Type B pancreatic cell (in vitro differentiated cells): ENCODE measurements at regions not wholly inside any gene's neighbourhood (a gene's known extent, or its start where the extent isn't known, plus 50 kb on each side); places are given as distances from the start of the nearest gene placed in this dataset.

ENCODE experiments used
- DNase-seq: peaks from one replicate; pipeline ENCODE4 v3.0.0; 2021; ENCODE audit warnings: mixed read lengths; ENCODE audit not compliant: unreplicated experiment; ENCODE audit errors: extremely low spot score
- H3K27ac Mint-ChIP-seq: 2 replicates; pipeline ENCODE4 v1.8.0; 2021; ENCODE audit warnings: mild to moderate bottlenecking, mixed read lengths
- H3K27me3 Mint-ChIP-seq: 2 replicates; pipeline ENCODE4 v1.8.0; 2021; ENCODE audit warnings: mixed read lengths
- H3K36me3 Mint-ChIP-seq: 2 replicates; pipeline ENCODE4 v1.8.0; 2021; ENCODE audit warnings: mixed read lengths
- H3K4me1 Mint-ChIP-seq: one replicate; pipeline ENCODE4 v1.8.0; 2021; ENCODE audit warnings: mixed read lengths; ENCODE audit not compliant: unreplicated experiment
- H3K4me3 Mint-ChIP-seq: 2 replicates; pipeline ENCODE4 v1.8.0; 2021; ENCODE audit warnings: mild to moderate bottlenecking, mixed read lengths
- H3K9me3 Mint-ChIP-seq: 2 replicates; pipeline ENCODE4 v1.8.0; 2021; ENCODE audit warnings: mixed read lengths
- CTCF ChIP-seq: fragments of 200-600 bp; sonication (generic); conservative IDR thresholded peaks from 2 replicates; pipeline ENCODE4 v1.5.0; 2021; ENCODE audit warnings: antibody characterized with exemption, mild to moderate bottlenecking

DNA sequence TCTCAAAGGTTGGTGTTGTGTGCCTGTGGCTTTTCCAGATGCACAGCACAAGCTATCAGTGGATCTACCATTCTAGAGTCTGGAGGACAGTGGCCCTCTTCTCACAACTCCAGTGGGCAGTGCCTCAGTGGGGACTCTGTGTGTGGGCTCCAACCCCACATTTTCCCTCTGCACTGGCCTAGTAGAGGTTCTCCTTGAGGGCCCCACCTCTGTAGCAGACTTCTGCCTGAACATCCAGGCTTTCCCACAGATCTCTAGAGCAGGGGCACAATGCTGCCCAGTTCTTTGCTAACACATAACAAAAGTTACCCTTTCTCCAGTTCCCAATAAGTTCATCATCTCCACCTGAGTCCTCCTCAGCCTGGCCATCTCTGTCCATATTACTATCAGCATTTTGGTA, 102.1 kb upstream of the ANKRD55 start:
- Mint-ChIP-seq H3K4me3 (no peak overlapping the region), H3K9me3 (peaks cover 31% of the 10 kb centered on the region), H3K27ac (no peak overlapping the region), H3K4me1 (peaks cover 8% of the 10 kb centered on the region), H3K36me3 (peaks cover 8% of the 10 kb centered on the region), H3K27me3 (no peaks in the 10 kb centered on the region)
- no peak for DNase-seq
- no peak for TF ChIP-seq CTCF

DNA sequence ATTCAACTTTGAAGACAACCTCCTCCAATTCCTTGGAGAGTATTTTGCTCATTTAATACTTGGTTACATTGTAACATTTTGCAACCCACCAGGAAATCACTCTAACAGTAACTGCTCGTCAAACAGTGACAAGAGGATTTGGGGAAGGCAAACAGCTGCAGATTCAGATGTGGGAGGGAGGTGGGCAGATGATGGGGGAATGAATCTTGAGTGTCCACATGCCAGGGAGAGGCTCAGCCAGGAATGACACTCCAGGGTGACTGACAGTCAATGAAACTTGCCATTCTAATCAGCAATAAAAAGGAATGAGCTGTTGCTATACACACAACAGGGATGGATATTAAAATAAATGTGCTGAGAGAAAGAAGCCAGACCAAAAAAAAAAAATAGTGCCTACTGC, 97.7 kb upstream of the ANKRD55 start:
- peaks cover 33% of the 10 kb centered on the region for H3K4me1 Mint-ChIP-seq
- no peak overlapping the region for H3K4me3 Mint-ChIP-seq
- H3K36me3 Mint-ChIP-seq = peaks cover 8% of the 10 kb centered on the region
- peaks cover 12% of the 10 kb centered on the region for H3K9me3 Mint-ChIP-seq
- H3K27me3 Mint-ChIP-seq = no peaks in the 10 kb centered on the region
- no peak for DNase-seq
- TF ChIP-seq CTCF = no peak
- peak overlapping the region; percentile 39 for H3K27ac Mint-ChIP-seq

- Mint-ChIP-seq H3K4me3 (no peak overlapping the region), H3K27ac (peak overlapping the region; percentile 57), H3K9me3 (peaks cover 8% of the 10 kb centered on the region), H3K4me1 (peaks cover 39% of the 10 kb centered on the region), H3K27me3 (no peaks in the 10 kb centered on the region), H3K36me3 (peaks cover 4% of the 10 kb centered on the region)
- no peak for TF ChIP-seq CTCF
- DNase-seq = no peak
These were observed 97.0 kb upstream of the ANKRD55 start for GRCh38 chr5:56330167-56330566.

DNA sequence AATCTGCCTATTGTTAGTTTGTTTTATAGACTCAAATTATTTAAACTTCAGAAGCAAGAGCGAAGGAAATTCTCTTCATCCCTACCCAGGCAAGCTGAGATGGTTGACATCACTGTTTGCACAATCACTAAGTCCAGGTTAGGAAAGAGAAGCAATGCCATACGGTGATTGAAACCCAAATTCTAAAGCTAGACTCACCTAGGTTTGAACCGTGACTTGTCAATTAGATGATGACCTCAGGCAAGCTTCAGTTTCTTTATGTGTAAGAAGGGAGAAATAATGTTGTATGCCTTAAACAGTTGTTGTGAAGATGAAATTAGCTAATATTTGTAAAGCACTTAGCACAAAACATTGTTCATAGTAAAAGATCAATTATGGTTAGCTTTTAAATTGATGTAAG, 96.5 kb upstream of the ANKRD55 start:
- peaks cover 7% of the 10 kb centered on the region for H3K9me3 Mint-ChIP-seq
- peak overlapping the region; percentile 57 for H3K27ac Mint-ChIP-seq
- H3K36me3 Mint-ChIP-seq = peaks cover 4% of the 10 kb centered on the region
- peaks cover 43% of the 10 kb centered on the region for H3K4me1 Mint-ChIP-seq
- no peak overlapping the region for H3K4me3 Mint-ChIP-seq
- DNase-seq = no peak
- no peak for TF ChIP-seq CTCF
- no peaks in the 10 kb centered on the region for H3K27me3 Mint-ChIP-seq

DNA sequence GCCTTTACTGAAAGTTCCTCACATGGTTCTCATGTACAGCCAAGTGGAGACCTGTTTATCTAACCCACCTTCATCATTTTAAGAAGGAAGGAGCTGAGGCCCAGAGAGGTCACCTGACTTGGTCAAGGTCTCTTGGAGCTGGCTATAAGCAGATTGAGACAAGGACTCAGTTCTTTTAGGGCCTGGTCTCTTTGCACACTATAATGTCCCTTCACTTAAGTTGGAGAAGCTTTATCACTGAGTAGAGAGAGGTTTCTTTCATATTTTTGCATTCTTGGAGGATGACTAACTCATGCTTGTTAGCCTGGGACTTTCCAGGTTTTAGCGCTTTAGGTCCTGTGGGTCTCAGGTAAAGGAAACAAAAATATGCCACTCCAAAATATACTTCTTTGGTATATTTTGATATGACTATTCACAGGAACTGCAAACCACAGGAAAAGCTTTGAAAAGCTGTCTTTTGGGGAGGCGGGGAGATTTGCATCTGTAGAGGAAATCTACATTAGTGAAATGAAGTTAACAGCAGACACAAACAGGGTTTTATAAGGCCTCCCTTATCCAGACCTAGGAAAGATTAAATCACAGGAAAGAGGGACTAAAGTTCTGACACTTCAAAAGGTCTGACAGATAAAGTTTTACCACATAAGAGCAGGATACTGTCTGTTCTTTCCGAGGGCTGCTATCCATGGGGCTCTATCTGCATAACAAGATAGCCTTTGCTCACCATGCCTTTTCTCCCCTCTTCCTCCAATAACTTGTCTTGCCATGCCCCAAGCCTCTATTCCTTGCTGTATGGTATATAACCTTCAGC, 95.8 kb upstream of the ANKRD55 start:
- no peak for DNase-seq
- Mint-ChIP-seq H3K27ac (peak overlapping the region; percentile 57), H3K9me3 (peaks cover 6% of the 10 kb centered on the region), H3K4me3 (no peak overlapping the region), H3K36me3 (peaks cover 4% of the 10 kb centered on the region), H3K4me1 (peaks cover 43% of the 10 kb centered on the region), H3K27me3 (no peaks in the 10 kb centered on the region)
- no peak for TF ChIP-seq CTCF
